ENCODE measurements at regions not wholly inside any gene's neighbourhood (a gene's known extent, or its start where the extent isn't known, plus 50 kb on each side); places are given as distances from the start of the nearest gene placed in this dataset.

DNA sequence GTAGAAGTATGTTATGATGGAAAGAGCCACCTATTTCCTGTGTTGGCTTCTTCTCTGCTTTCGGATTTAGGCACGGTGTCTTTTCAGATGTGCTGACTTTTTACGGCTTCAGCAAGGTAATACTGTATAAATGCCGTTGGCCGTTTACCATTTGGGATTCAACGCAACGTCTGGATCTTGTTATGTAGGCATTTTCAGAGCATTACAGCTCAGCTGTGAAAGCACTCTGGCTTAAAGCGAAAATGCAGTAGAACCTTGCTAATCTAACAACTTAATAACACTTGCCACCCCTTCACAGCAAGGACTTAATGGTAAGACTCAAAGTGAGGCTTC lies 229.9 kb downstream of the EFCAB11 start:
- TF ChIP-seq CTCF (IDR thresholded peaks at IDR 0.05; ENCODE audit: low read depth, low read length, missing control alignments), result no peak
- no peak overlapping the region for H3K4me3 ChIP-seq (ENCODE audit: low read depth, low read length)
- DNase-seq (ENCODE audit: low read depth), result no peak
- in situ Hi-C loops (cut with HindIII; ENCODE audit: low sequenced_read_pairs), result no loop called here

- no peak for DNase-seq (ENCODE audit: low read depth)
- TF ChIP-seq CTCF (IDR thresholded peaks at IDR 0.05; ENCODE audit: low read depth, low read length, missing control alignments), result no peak
- in situ Hi-C loops (cut with HindIII; ENCODE audit: low sequenced_read_pairs), result no loop called here
- no peak overlapping the region for H3K4me3 ChIP-seq (ENCODE audit: low read depth, low read length)
Observed at GRCh38 chr14:89723930-89724627, 230.5 kb downstream of the EFCAB11 start.

- in situ Hi-C loops (cut with HindIII; ENCODE audit: low sequenced_read_pairs), result no loop called here
- no peak overlapping the region for H3K4me3 ChIP-seq (ENCODE audit: low read depth, low read length)
- TF ChIP-seq CTCF (IDR thresholded peaks at IDR 0.05; ENCODE audit: low read depth, low read length, missing control alignments), result no peak
- no peak for DNase-seq (ENCODE audit: low read depth)
Observed at GRCh38 chr14:89721956-89722355, 232.6 kb downstream of the EFCAB11 start.

- in situ Hi-C loops (cut with HindIII; ENCODE audit: low sequenced_read_pairs), result no loop called here
- H3K4me3 ChIP-seq (ENCODE audit: low read depth, low read length), result no peak overlapping the region
- peak; percentile 12 for TF ChIP-seq CTCF (IDR thresholded peaks at IDR 0.05; ENCODE audit: low read depth, low read length, missing control alignments)
- DNase-seq (ENCODE audit: low read depth), result no peak
Observed at GRCh38 chr14:89720741-89721729, 233.5 kb downstream of the EFCAB11 start.

- in situ Hi-C loops (cut with HindIII; ENCODE audit: low sequenced_read_pairs), result no loop called here
- H3K4me3 ChIP-seq (ENCODE audit: low read depth, low read length), result no peak overlapping the region
- no peak for DNase-seq (ENCODE audit: low read depth)
- no peak for TF ChIP-seq CTCF (IDR thresholded peaks at IDR 0.05; ENCODE audit: low read depth, low read length, missing control alignments)
Observed at GRCh38 chr14:89720076-89720687, 234.3 kb downstream of the EFCAB11 start.

- no peak for TF ChIP-seq CTCF (IDR thresholded peaks at IDR 0.05; ENCODE audit: low read depth, low read length, missing control alignments)
- no peak for DNase-seq (ENCODE audit: low read depth)
Observed at GRCh38 chr14:89719366-89720075, 235.0 kb downstream of the EFCAB11 start.

More at GRCh38 chr14:89719366-89720075, 235.0 kb downstream of the EFCAB11 start:
- in situ Hi-C loops (cut with HindIII; ENCODE audit: low sequenced_read_pairs), result no loop called here
- no peak overlapping the region for H3K4me3 ChIP-seq (ENCODE audit: low read depth, low read length)
